T-helper 1 cell treated with Interleukin-12 subunit alpha and Interleukin-12 subunit beta and Interleukin-4 antibody, amounts not matched to agents 30 μg/mL and 1 μg/mL, for 36 hours (primary cell): ENCODE measurements at regions not wholly inside any gene's neighbourhood (a gene's known extent, or its start where the extent isn't known, plus 50 kb on each side); places are given as distances from the start of the nearest gene placed in this dataset.

Experiments used
- H3K27ac Mint-ChIP-seq: one replicate; pipeline ENCODE4 v1.8.0; 2021; ENCODE audit warnings: mild to moderate bottlenecking, mixed read lengths
- H3K27me3 Mint-ChIP-seq: one replicate; pipeline ENCODE4 v1.8.0; 2021; ENCODE audit warnings: low read depth, mixed read lengths
- H3K36me3 Mint-ChIP-seq: one replicate; pipeline ENCODE4 v1.8.0; 2021; ENCODE audit warnings: low read depth, mixed read lengths
- H3K4me1 Mint-ChIP-seq: one replicate; pipeline ENCODE4 v1.8.0; 2021; ENCODE audit warnings: low read depth, mixed read lengths
- H3K4me3 Mint-ChIP-seq: one replicate; pipeline ENCODE4 v1.8.0; 2021; ENCODE audit warnings: mild to moderate bottlenecking, moderate library complexity, mixed read lengths
- H3K9me3 Mint-ChIP-seq: one replicate; pipeline ENCODE4 v1.8.0; 2021; ENCODE audit warnings: mixed read lengths

GRCh38 chr2:199160081-199160480, 297.7 kb downstream of the SATB2 start:
- Mint-ChIP-seq H3K27me3 (no peaks in the 10 kb centered on the region), H3K27ac (no peak overlapping the region), H3K9me3 (no peaks in the 10 kb centered on the region), H3K4me3 (no peak overlapping the region), H3K4me1 (no peaks in the 10 kb centered on the region), H3K36me3 (no peaks in the 10 kb centered on the region)

- H3K27me3 Mint-ChIP-seq, result no peaks in the 10 kb centered on the region
- no peak overlapping the region for H3K27ac Mint-ChIP-seq
- H3K36me3 Mint-ChIP-seq, result no peaks in the 10 kb centered on the region
- H3K9me3 Mint-ChIP-seq, result no peaks in the 10 kb centered on the region
- H3K4me1 Mint-ChIP-seq, result no peaks in the 10 kb centered on the region
- no peak overlapping the region for H3K4me3 Mint-ChIP-seq
Observed at GRCh38 chr2:199148076-199148845, 309.5 kb downstream of the SATB2 start.

GRCh38 chr2:199147216-199147615, 310.5 kb downstream of the SATB2 start:
- H3K4me3 Mint-ChIP-seq, result no peak overlapping the region
- H3K27me3 Mint-ChIP-seq, result no peaks in the 10 kb centered on the region
- no peaks in the 10 kb centered on the region for H3K9me3 Mint-ChIP-seq
- no peaks in the 10 kb centered on the region for H3K4me1 Mint-ChIP-seq
- no peaks in the 10 kb centered on the region for H3K36me3 Mint-ChIP-seq
- no peak overlapping the region for H3K27ac Mint-ChIP-seq

- H3K4me3 Mint-ChIP-seq, result no peak overlapping the region
- H3K9me3 Mint-ChIP-seq, result no peaks in the 10 kb centered on the region
- no peak overlapping the region for H3K27ac Mint-ChIP-seq
- H3K36me3 Mint-ChIP-seq, result no peaks in the 10 kb centered on the region
- no peaks in the 10 kb centered on the region for H3K27me3 Mint-ChIP-seq
- H3K4me1 Mint-ChIP-seq, result no peaks in the 10 kb centered on the region
Observed at GRCh38 chr2:199144546-199144945, 313.2 kb downstream of the SATB2 start.

DNA sequence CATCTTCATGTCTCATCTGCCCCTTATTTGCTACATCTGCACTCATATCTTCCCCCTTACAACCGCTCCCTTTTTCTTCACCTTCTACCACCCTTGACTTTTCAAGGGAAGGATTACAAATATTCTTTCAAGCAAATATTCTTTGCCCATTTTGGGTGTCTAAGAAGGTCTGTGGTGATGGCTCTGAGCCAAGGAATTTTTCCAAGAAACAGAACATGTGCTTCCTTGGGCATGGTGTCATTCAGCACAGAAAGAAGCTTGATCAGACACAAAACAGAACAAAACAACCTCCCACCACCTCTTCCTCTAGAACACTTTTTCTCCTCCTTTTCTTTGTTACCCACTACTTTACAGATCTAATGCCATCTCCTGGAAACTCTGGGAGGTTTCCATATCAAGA, 313.7 kb downstream of the SATB2 start:
- Mint-ChIP-seq H3K36me3 (no peaks in the 10 kb centered on the region), H3K4me1 (no peaks in the 10 kb centered on the region)

DNA sequence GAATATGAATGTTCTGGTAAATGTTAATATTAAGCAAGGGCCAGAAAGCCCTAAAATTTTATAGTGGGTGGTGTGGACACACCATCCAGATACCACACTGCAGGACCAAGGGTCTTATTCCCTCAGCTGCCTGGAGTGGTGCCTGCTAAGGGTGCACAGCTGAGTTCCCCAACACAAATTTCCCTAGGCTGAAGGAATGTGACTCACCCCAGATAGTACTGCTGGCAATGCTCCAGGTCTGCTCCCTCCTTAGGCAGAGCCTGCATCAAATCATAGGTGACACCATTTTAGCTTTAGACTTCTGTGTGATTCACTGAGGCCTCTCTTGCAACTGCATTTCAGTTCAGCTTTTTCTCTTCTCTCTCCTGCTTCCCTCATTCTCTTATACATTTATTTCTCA, 321.1 kb downstream of the SATB2 start:
- no peaks in the 10 kb centered on the region for H3K4me1 Mint-ChIP-seq

More for the DNA sequence above, 313.7 kb downstream of the SATB2 start:
- Mint-ChIP-seq H3K27ac (no peak overlapping the region), H3K9me3 (no peaks in the 10 kb centered on the region), H3K4me3 (no peak overlapping the region), H3K27me3 (no peaks in the 10 kb centered on the region)

GRCh38 chr2:199136242-199136641, 321.5 kb downstream of the SATB2 start:
- no peaks in the 10 kb centered on the region for H3K36me3 Mint-ChIP-seq
- no peak overlapping the region for H3K4me3 Mint-ChIP-seq
- no peak overlapping the region for H3K27ac Mint-ChIP-seq
- H3K4me1 Mint-ChIP-seq, result no peaks in the 10 kb centered on the region
- H3K9me3 Mint-ChIP-seq, result no peaks in the 10 kb centered on the region
- no peaks in the 10 kb centered on the region for H3K27me3 Mint-ChIP-seq

More for the DNA sequence above, 321.1 kb downstream of the SATB2 start:
- Mint-ChIP-seq H3K9me3 (no peaks in the 10 kb centered on the region), H3K27ac (no peak overlapping the region), H3K4me3 (no peak overlapping the region), H3K36me3 (no peaks in the 10 kb centered on the region), H3K27me3 (no peaks in the 10 kb centered on the region)

GRCh38 chr2:199131876-199132275, 325.9 kb downstream of the SATB2 start:
- Mint-ChIP-seq H3K9me3 (no peaks in the 10 kb centered on the region), H3K36me3 (no peaks in the 10 kb centered on the region), H3K27me3 (no peaks in the 10 kb centered on the region), H3K4me3 (no peak overlapping the region), H3K4me1 (no peaks in the 10 kb centered on the region), H3K27ac (no peak overlapping the region)

DNA sequence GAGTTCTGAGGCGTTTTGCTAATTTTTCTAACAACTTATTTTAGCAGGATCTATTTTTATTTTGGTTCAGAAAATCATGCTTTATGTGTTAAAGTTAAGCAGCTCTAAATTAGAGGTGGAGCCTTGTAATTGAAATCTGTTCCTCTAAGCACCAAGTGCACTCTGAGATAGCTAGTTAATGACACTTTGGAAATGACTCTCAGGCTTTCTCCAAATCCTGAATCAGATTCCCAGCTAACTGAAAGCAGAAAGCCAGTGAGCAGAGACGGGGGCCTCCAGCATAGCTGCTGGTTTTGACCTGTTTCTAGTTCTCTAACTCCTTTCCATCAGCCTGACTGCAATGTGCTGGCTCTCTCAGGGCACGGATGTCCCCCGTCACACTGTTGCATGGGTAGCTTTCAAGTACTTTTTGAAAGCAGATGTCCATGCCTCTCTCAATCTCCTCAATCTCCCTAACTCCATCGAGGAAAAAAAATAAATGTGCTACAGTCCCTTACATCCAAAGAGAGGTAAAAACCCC, 326.5 kb downstream of the SATB2 start:
- H3K36me3 Mint-ChIP-seq, result no peaks in the 10 kb centered on the region

GRCh38 chr2:199130501-199130900, 327.2 kb downstream of the SATB2 start:
- no peak overlapping the region for H3K4me3 Mint-ChIP-seq
- H3K4me1 Mint-ChIP-seq, result no peaks in the 10 kb centered on the region
- no peaks in the 10 kb centered on the region for H3K9me3 Mint-ChIP-seq
- H3K36me3 Mint-ChIP-seq, result no peaks in the 10 kb centered on the region
- no peaks in the 10 kb centered on the region for H3K27me3 Mint-ChIP-seq
- no peak overlapping the region for H3K27ac Mint-ChIP-seq

More for the DNA sequence above, 326.5 kb downstream of the SATB2 start:
- Mint-ChIP-seq H3K4me3 (no peak overlapping the region), H3K9me3 (no peaks in the 10 kb centered on the region), H3K27me3 (no peaks in the 10 kb centered on the region), H3K4me1 (no peaks in the 10 kb centered on the region), H3K27ac (no peak overlapping the region)

DNA sequence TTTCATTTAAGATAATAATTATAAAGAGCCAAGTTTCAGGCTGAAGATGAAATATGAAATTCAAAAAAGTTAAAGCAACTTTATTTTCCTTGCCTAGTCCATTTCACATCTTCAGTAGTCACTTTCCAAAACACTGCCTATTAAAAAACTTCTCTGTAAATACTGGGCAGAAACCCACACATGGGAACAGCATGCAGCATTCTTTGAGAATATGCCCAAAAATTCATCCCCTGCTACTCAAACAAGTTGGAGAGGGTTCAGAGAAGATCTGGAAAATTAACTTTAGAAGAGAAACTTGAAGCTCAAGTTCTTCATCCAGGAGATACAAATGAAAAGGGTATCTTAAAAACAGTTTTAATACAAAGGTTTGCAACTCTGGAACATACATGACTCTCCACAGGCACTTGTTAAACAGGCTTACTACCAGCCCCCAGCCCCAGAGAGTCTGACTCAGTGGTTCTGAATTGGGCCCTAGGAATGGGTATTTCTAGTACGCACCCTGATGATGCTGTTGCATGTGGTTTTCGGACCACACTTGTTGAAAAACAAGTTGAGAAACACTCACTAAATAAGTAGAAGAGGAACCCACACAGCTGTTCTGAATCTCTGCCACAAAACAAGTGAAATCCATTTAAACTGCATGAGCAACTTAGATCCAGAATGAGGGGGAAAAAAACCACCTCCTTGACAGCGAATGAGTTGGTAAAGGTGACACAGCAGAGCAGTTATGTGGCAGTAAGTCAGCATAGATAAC, 329.1 kb downstream of the SATB2 start:
- Mint-ChIP-seq H3K27me3 (no peaks in the 10 kb centered on the region), H3K36me3 (no peaks in the 10 kb centered on the region), H3K9me3 (no peaks in the 10 kb centered on the region), H3K4me3 (no peak overlapping the region), H3K27ac (no peak overlapping the region), H3K4me1 (no peaks in the 10 kb centered on the region)

GRCh38 chr2:199119796-199120195, 337.9 kb downstream of the SATB2 start:
- H3K9me3 Mint-ChIP-seq, result no peaks in the 10 kb centered on the region
- H3K4me1 Mint-ChIP-seq, result no peaks in the 10 kb centered on the region
- no peaks in the 10 kb centered on the region for H3K27me3 Mint-ChIP-seq
- no peaks in the 10 kb centered on the region for H3K36me3 Mint-ChIP-seq
- H3K27ac Mint-ChIP-seq, result no peak overlapping the region
- no peak overlapping the region for H3K4me3 Mint-ChIP-seq

DNA sequence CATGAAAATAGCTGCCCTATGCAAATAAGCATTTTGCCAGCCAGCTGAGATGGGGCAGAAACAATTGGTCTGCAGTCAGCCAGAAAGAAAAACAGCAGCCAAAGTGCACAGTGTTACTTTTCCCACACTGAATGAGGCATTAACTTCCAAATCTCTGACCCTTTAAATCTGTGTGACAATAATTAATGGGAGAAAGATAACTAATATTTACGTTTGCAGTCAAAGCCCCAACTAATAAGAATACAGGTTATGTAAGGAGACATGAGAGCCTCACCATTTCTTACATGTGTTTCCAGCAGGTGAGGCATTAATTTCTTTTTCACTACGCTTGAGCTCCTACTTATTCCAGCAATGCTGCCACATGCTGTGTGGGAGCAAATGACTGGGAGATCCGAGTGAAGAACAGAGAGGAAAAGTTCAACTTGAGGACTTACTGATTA, 339.0 kb downstream of the SATB2 start:
- Mint-ChIP-seq H3K9me3 (no peaks in the 10 kb centered on the region), H3K27ac (no peak overlapping the region), H3K36me3 (no peaks in the 10 kb centered on the region), H3K4me1 (no peaks in the 10 kb centered on the region), H3K4me3 (no peak overlapping the region), H3K27me3 (no peaks in the 10 kb centered on the region)

- Mint-ChIP-seq H3K4me3 (no peak overlapping the region), H3K4me1 (no peaks in the 10 kb centered on the region), H3K36me3 (no peaks in the 10 kb centered on the region), H3K9me3 (no peaks in the 10 kb centered on the region), H3K27ac (no peak overlapping the region), H3K27me3 (no peaks in the 10 kb centered on the region)
Observed at GRCh38 chr2:199115169-199115568, 342.6 kb downstream of the SATB2 start.

DNA sequence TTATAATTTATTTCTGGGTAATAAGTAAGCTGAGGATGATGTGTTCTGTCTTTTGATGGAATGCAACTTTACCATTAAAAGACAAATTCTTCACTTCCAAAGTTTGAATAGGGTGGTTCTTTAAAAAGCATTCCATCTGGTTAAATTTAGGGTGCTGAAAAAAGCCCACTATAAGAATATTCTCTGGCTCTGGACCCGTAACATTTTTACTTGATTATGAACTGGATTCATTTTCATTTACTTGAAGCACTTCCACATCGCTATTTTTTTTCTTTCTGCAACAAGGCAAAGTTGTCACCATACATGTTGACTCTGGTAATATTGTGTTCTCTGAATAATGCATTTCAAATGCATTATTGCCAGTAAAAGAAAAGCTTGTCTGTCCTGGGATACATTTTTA, 344.6 kb downstream of the SATB2 start:
- Mint-ChIP-seq H3K27me3 (no peaks in the 10 kb centered on the region), H3K4me3 (no peak overlapping the region), H3K36me3 (no peaks in the 10 kb centered on the region), H3K4me1 (no peaks in the 10 kb centered on the region), H3K27ac (no peak overlapping the region), H3K9me3 (no peaks in the 10 kb centered on the region)
